Skeletal muscle tissue (tissue), 3 donors: ENCODE measurements at regions not wholly inside any gene's neighbourhood (a gene's known extent, or its start where the extent isn't known, plus 50 kb on each side); places are given as distances from the start of the nearest gene placed in this dataset.

Experiments used
- H3K27ac ChIP-seq: one replicate; pipeline ENCODE4 v1.7.0; 2013; ENCODE audit warnings: mild to moderate bottlenecking, low read depth, low read length, inconsistent platforms
- H3K27me3 ChIP-seq, 3 donors: one replicate each; pipeline ENCODE4 v1.7.0; 2013; ENCODE audit warnings: low read length in 3 of 3; ENCODE audit not compliant: control insufficient read depth in 3 of 3, insufficient read depth in 3 of 3
- H3K36me3 ChIP-seq, 3 donors: one replicate each; pipeline ENCODE4 v1.7.0; 2013; ENCODE audit warnings: low read length in 3 of 3; ENCODE audit not compliant: control insufficient read depth in 3 of 3, insufficient read depth in 3 of 3
- H3K4me1 ChIP-seq, 3 donors: one replicate each; pipeline ENCODE4 v1.7.0; 2013; ENCODE audit warnings: low read length in 3 of 3, mild to moderate bottlenecking in 3 of 3; ENCODE audit not compliant: control insufficient read depth in 3 of 3, insufficient read depth in 3 of 3
- H3K4me3 ChIP-seq, 3 donors: one replicate each; pipeline ENCODE4 v1.7.0; 2013; ENCODE audit warnings: low read length in 3 of 3
- H3K9ac ChIP-seq, 3 donors: one replicate each; pipeline ENCODE4 v1.7.0; 2013; ENCODE audit warnings: low read length in 3 of 3, mild to moderate bottlenecking in 3 of 3, moderate library complexity in 2 of 3, low read depth in 1 of 3
- H3K9me3 ChIP-seq, 3 donors: one replicate each; pipeline ENCODE4 v1.7.0; 2013; ENCODE audit warnings: low read length in 3 of 3; ENCODE audit not compliant: control insufficient read depth in 3 of 3
- donor health status: Osteomylitis.

DNA sequence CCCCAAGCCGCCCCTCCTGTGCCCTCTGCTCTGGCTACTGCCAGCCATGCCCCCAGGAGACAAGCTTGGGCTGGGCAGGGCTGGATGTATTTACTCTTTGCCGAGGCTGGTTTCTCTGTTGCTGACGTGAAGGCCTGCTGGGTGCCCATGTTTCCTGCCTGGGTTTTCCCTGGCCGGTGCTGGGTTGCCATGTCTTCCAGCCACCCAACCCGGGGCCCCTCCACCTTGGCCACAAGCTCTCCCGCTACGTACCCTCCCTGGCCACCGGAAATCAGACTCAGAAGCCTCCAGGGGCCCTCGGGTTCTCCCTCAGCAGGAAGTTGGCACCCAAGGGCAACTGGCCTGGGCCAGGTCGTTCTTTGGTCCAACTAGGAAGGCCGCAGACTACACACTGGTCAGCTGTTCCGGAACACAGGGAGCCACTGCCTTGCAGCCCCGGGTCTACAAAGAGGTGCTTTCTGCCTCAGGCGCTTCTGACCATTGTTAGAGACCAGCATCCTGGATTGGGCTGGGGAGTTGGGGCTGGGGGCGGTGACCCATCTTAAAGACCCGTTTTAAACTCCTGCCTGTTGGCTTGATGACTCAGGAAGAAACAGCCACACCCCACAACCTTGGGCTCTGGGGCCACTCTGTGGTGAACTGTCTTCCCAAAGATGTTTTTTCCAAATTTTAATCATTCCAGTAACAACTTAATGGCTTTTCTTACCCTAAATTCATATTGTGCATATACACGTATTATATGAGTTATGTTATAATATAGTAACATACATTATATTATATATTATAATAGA, 71.2 kb upstream of the RUNX3 start:
- Histone ChIP-seq H3K4me3 (no peak overlapping the region), H3K27me3 (peaks cover 7 to 12% (median 10%) of the 10 kb centered on the region in 3 donors), H3K9ac (no peak overlapping the region), H3K9me3 (no peaks in the 10 kb centered on the region), H3K4me1 (peaks cover 0 to under 1% (median 0%) of the 10 kb centered on the region in 3 donors), H3K27ac (no peak overlapping the region), H3K36me3 (no peaks in the 10 kb centered on the region)

DNA sequence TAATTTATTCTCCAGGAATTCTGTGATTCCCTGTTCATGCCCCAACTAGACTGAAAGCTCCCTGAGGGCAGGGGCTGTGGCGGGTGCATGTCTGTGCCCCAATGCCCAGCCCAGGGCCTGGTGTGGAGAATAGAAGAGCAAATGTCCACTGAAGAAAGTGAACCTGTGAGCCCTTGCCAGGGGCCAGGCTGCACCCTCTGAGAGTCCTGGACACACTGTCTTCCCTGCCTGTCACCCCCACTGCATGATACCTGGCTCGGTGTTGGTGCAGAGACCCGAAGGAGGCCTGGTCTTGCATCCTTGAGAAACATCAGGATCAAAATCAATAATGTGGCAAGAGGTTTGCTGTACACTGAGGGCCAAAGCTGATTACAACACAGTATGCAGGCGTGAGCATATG, 69.8 kb upstream of the RUNX3 start:
- Histone ChIP-seq H3K9me3 (no peaks in the 10 kb centered on the region), H3K27ac (no peak overlapping the region), H3K36me3 (no peaks in the 10 kb centered on the region), H3K27me3 (peaks cover 0 to 2% (median under 1%) of the 10 kb centered on the region in 3 donors), H3K9ac (no peak overlapping the region), H3K4me3 (no peak overlapping the region), H3K4me1 (no peaks in the 10 kb centered on the region)

DNA sequence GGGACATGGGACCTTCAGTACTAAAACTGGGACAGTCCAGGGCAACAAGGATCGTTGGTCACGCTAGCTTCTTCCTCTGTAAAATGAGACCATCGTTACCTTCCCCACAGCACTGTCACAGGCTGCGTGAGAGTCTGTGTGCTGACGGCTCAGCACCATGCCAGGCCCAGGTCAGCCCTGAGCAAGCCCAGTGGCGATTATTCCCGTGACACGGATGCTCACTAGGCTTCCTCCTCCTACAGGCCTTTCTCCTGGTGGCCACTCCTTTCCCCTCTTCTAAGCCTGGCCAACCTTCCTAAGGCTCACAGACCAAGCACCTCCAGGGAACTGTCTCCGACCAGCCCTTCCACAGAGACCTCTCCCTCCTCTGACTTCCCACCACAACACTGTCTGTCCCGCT, 69.3 kb upstream of the RUNX3 start:
- Histone ChIP-seq H3K9me3 (no peaks in the 10 kb centered on the region), H3K27me3 (no peaks in the 10 kb centered on the region), H3K36me3 (no peaks in the 10 kb centered on the region), H3K4me3 (no peak overlapping the region), H3K9ac (no peak overlapping the region), H3K27ac (no peak overlapping the region), H3K4me1 (no peaks in the 10 kb centered on the region)

DNA sequence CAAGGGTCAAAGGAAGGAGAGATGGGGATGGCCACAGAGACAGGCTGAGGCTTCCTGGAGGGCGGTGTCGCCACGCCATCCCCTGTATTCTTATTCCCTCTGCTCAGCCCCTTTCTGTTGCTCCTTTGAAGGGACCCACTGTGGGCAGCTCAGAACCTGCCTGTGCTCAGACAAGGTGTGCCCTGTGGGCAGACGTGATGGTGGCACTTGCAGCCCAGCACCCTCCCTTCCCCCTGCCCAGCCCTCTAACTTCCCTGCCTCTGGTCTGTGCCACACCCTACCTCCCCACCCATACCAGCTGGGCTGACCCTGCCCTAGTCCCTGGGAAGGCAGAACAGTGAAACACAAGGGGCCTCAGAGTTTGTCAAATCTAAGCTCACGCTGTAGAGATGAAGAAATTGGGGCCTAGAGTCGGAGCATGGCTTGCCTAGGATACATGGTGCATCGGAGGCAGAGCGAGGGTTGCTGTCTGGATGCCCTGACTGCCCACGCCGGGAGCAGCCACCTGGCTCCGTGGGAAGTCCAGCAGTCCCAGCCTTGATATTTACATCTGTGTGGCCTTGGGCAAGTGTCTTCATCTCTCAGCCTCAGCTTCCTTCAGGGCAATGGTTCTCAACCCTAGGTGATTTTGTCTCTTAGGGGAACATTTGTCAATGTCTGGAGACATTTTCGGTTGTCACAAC, 68.6 kb upstream of the RUNX3 start:
- no peaks in the 10 kb centered on the region for H3K9me3 ChIP-seq
- H3K9ac ChIP-seq: no peak overlapping the region
- peaks cover 0 to 5% (median 5%) of the 10 kb centered on the region in 3 donors for H3K27me3 ChIP-seq
- no peaks in the 10 kb centered on the region for H3K36me3 ChIP-seq
- H3K4me1 ChIP-seq: no peaks in the 10 kb centered on the region
- no peak overlapping the region for H3K4me3 ChIP-seq
- no peak overlapping the region for H3K27ac ChIP-seq

DNA sequence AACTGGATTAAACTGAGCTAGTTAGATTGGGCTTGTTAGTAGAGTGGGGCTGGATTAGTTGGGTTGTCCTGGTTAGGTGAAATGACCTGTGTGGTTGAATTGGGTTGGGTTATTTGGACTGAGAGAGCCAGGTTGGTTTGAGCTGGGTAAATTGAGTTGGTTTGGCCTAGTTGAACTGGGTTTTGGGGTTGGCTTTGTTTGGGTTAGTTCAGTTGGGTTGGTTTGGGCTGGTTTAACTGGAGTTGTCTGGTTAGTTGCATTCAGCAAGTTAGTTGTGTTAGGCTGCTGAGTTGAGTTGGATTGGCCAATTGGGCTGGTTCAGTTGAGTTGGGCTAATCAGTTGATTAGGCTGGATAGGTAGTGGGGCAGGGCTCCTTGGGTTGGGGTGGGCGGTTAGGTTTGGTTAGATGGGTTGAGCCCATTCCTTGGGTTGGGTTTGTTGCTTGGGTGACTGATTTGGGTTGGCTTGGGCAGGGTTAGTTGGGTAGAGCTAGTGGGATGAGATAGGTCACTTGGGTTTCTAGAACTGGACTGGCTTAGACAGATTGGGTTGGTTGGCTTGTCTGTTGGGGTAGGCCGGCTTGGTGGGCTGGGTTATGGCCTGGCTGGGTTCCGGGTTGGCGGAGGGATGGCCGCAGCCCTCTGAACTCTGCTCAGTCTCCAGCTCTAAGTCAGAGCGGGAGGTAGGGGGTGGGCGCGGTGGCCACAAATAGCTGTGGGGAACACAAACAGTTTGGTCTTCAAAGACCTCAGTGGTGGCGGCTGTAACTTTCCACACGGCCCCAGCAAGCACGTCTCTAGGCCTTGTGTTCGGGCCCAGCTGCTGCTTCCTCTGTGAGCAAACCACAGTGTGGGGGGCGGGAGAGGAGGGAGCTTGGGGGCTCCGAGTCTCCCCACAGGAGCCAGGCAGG, 67.2 kb upstream of the RUNX3 start:
- Histone ChIP-seq H3K4me1 (no peaks in the 10 kb centered on the region), H3K9ac (no peak overlapping the region), H3K27me3 (peaks cover 5 to 11% (median 5%) of the 10 kb centered on the region in 3 donors)

DNA sequence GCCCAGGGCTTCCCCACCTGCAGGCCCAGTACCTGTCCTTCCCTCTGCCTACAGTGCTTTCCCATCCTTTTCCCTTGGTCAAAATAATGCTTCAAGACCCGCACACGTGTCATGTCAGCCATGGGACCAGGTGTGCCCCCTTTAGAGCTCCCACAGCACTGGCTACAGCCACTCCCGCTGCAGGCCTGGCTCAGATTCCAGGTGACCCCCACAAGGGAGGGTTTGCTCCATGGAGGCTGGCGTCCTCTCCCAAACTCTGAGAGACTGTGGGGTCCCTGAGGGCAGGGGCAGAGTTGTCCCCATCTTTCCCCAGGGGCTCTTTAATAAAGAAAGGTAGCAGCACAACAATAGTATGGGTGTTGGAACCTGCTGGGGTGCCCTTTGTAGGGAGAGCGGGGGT, 66.4 kb upstream of the RUNX3 start:
- Histone ChIP-seq H3K9me3 (peaks cover 0 to 5% (median 3%) of the 10 kb centered on the region in 3 donors), H3K4me3 (no peak overlapping the region), H3K9ac (no peak overlapping the region), H3K36me3 (no peaks in the 10 kb centered on the region), H3K27ac (no peak overlapping the region), H3K27me3 (peaks cover 5 to 17% (median 9%) of the 10 kb centered on the region in 3 donors), H3K4me1 (no peaks in the 10 kb centered on the region)

More for the DNA sequence above, 67.2 kb upstream of the RUNX3 start:
- Histone ChIP-seq H3K9me3 (peaks cover 0 to 3% (median under 1%) of the 10 kb centered on the region in 3 donors), H3K27ac (no peak overlapping the region), H3K36me3 (no peaks in the 10 kb centered on the region), H3K4me3 (no peak overlapping the region)

DNA sequence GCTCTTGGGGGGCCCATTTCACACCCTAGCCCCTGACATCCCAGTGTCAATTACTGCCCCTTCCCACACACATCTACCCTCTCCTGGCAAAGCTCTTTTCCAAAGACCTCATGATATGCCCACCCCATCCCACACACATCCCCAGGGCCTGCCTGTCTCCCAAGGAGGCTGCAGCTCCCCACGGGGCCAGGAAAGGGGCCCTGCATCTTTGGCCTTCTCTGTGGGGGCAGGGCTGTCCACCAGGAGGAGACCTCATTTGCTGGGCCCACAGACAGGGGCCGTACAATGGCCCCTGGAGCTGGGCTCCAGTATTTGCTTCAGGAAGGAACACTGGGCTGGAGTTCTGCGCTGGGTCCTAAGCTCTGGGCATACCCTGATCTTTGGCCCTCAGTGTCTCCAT, 65.6 kb upstream of the RUNX3 start:
- H3K36me3 ChIP-seq: no peaks in the 10 kb centered on the region
- peaks cover 7 to 23% (median 17%) of the 10 kb centered on the region in 3 donors for H3K27me3 ChIP-seq
- no peak overlapping the region for H3K4me3 ChIP-seq
- no peaks in the 10 kb centered on the region for H3K4me1 ChIP-seq
- no peak overlapping the region for H3K9ac ChIP-seq
- no peak overlapping the region for H3K27ac ChIP-seq
- H3K9me3 ChIP-seq: peaks cover 0 to 5% (median 3%) of the 10 kb centered on the region in 3 donors

DNA sequence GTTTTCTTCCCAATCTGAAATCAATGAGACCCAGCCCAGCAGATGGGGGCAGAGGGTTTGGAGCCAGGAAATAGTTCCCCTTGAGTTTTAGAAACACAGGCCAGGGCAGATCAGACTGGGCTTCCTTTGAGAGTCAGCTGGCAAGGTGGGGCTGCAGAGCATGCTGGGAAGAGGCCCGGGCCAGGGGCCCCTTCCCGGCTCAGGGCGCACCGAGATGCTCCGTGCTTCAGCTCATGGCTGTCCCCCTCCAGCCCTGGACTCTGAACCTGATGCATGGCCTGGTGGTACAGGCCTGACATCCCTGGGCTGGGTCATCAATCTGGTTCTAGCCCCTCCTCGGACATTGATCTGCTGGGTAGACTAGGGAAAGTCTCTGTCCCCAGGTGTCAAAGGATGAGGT, 65.1 kb upstream of the RUNX3 start:
- Histone ChIP-seq H3K4me3 (no peak overlapping the region), H3K9me3 (peaks cover 0 to 5% (median 3%) of the 10 kb centered on the region in 3 donors), H3K9ac (no peak overlapping the region), H3K36me3 (no peaks in the 10 kb centered on the region), H3K27me3 (peaks cover 10 to 27% (median 22%) of the 10 kb centered on the region in 3 donors), H3K4me1 (no peaks in the 10 kb centered on the region), H3K27ac (no peak overlapping the region)

DNA sequence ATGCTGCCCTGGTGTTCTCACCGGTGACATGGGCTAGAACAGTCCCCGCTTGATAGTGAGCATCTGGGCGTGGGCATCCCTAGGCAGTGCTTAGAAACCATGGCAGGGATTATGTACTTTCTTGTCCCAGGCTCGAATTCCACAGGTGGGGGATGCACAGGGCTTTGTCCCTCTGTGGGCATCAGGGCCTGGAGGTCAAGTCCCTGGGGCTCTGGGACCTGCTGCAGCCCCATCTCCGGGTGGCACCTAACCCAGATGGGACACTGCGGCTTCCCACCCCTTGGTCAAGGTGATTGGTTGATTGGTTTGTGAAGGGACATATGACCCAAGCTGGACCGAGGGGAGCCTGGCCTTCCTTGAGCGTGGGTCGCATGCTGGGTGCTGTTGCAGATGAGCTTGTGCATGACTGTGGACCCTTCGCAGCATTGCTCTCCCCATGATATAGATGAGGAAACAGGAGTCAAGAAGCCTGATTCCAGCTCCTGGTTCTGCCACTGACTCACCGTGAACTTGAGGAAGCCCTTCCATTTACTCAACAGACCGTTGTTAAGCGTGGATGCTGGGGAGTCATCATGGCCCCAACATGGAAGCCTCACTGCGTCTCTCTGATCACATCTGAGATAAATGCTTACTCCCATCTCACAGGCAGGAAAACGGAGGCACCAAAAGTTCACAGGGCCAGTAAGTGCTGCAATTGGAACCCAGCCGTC, 64.0 kb upstream of the RUNX3 start:
- no peak overlapping the region for H3K9ac ChIP-seq
- no peak overlapping the region for H3K4me3 ChIP-seq
- H3K36me3 ChIP-seq: no peaks in the 10 kb centered on the region
- H3K27me3 ChIP-seq: peaks cover 13 to 36% (median 29%) of the 10 kb centered on the region in 3 donors
- peaks cover 0 to 5% (median 3%) of the 10 kb centered on the region in 3 donors for H3K9me3 ChIP-seq
- H3K4me1 ChIP-seq: no peaks in the 10 kb centered on the region
- H3K27ac ChIP-seq: no peak overlapping the region
